GM10266 (cell line): ENCODE measurements at regions not wholly inside any gene's neighbourhood (a gene's known extent, or its start where the extent isn't known, plus 50 kb on each side); places are given as distances from the start of the nearest gene placed in this dataset.

ENCODE experiments used
- DNase-seq: peaks from one replicate; pipeline ENCODE4 v3.0.0; 2012; ENCODE audit errors: extremely low spot score
- TF ChIP-seq, protein P1 (sequence below): IDR thresholded peaks from 2 replicates; pipeline ENCODE4 v1.5.1; 2012; ENCODE audit warnings: mild to moderate bottlenecking, low read depth; ENCODE audit not compliant: control insufficient read depth, insufficient read depth; ENCODE audit errors: missing control alignments

DNA sequence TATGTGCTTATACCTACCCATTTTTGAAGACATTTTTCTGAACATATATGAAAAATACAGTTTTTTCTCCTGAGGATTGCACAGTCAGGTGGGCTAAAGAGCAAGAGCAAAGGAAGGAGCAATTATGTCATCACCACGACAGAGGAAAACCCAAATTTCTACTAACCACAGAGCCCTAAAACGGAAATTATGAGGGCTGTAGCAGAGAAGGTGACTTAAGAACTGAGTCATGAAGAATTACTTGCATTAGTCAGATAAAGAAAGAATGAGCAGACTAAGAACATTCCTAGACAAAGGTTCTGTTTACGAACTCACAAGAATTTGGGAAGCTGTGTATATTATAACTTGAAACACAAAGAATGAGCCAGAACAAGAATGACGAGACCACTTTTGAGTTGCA is 974.4 kb downstream of the NXPH1 start:
- TF ChIP-seq, protein P1, sequence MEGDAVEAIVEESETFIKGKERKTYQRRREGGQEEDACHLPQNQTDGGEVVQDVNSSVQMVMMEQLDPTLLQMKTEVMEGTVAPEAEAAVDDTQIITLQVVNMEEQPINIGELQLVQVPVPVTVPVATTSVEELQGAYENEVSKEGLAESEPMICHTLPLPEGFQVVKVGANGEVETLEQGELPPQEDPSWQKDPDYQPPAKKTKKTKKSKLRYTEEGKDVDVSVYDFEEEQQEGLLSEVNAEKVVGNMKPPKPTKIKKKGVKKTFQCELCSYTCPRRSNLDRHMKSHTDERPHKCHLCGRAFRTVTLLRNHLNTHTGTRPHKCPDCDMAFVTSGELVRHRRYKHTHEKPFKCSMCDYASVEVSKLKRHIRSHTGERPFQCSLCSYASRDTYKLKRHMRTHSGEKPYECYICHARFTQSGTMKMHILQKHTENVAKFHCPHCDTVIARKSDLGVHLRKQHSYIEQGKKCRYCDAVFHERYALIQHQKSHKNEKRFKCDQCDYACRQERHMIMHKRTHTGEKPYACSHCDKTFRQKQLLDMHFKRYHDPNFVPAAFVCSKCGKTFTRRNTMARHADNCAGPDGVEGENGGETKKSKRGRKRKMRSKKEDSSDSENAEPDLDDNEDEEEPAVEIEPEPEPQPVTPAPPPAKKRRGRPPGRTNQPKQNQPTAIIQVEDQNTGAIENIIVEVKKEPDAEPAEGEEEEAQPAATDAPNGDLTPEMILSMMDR = no peak
- no peak for DNase-seq

DNA sequence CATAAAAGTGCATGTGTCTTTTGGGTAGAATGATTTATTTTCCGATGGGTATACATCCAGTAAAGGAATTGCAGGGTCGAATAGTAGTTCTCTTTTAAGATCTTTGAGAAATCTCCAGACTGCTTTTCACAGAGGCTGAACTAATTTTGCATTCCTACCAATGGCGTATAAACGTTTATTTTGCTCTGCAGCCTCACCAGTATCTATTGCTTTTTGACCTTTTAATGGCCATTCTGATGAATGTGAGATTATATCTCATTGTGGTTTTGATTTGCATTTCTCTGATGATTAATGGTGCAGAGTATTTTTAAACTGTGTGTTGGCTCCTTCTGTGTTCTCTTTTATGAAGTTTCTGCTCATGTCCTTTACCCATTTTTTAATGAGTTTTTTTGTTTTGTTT is 1020.1 kb downstream of the NXPH1 start:
- TF ChIP-seq, protein P1 = no peak
- DNase-seq = no peak

DNA sequence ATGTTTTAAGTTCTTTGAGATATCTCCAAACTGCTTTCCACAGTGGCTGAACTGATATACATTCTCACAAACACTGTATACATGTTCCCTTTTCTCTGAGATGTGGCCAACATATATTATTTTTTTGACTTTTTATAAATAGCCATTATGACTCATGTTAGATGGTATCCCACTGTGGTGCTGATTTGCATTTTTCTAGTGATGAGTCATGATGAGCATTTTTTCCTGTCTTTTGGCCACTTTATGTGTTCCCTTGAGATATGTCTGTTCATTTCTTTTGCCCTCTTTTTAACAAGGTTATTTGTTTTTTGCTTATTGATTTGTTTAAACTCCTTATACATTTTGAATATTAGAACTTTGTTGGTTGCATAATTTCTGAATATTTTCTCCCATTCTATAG is 1055.1 kb downstream of the NXPH1 start:
- TF ChIP-seq, protein P1 = no peak
- DNase-seq = no peak

DNA sequence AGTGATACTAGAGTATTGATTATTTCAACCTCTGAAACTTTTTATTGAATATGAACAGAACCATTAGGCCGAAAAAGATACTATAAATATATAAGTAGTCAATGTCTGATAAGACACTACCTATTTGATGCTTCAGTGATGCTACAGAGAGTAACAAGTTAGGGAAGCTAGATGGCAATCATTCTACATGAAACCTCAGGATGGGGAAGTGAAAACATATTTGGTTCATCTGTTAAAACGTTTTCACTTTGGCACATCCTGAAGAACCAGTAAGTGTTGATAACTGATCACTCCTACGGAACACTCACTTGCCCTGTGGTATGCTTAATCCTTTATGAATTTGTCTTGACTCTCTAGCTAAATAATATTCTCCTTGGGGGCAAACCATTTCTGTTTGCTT is 1064.9 kb downstream of the NXPH1 start:
- TF ChIP-seq, protein P1 = no peak
- no peak for DNase-seq

DNA sequence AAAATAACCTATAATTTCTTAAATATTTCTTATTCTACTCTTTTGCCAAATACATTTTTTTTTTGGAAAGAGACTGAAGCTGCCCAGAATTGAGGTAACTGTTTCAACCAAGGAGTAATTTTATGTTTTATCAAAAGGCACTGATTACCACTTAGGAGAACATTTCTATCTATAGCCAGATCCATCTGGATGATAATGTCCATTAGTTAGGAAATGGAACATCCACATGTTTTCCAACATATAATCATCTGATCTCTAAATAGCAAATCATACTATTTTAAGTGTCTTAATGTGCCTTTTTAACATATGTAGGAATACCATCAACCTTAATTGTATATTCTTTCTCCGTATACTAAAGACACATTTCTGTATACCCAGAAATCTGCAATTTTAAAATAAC is 1068.9 kb downstream of the NXPH1 start:
- TF ChIP-seq, protein P1 = no peak
- no peak for DNase-seq

DNA sequence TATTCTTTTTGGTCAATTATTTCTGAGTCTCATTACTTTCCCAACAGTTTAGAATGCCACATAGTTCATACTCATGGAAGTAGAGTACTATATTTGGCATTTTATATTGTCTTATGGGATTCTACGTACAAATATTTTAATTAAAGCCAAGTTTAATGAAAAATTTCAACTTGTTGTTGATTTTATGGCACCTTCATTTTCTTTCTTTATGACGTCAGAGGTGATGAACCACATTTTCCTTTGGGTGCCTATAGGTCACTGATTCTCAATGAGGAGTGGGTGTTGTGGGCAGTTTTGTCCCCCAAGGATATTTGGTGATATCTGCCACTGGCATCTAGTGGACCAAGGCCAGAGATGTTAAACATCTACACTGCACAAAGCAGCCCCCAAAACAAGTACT is 1071.3 kb downstream of the NXPH1 start:
- TF ChIP-seq, protein P1 = no peak
- DNase-seq = no peak

DNA sequence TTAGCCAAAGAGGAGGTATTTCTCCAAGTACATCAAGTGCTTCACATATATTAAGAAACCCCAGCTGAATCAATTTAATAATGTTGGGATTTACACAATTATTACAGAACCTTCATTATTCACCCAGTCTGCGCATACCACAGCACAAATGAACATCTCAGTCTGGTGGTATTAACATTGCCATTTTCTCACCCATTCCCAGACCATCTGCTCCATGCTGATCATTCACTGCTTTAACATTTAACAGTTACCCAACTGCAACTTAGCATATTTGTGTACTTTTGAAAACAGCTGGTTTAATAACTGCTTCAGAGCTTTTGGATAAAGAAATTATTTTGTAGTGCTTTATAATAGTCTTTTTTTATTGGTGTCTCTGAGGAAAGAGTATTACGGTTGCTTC is 1072.1 kb downstream of the NXPH1 start:
- no peak for DNase-seq
- TF ChIP-seq, protein P1 = no peak
